Natural killer cell (primary cell): ENCODE measurements at regions not wholly inside any gene's neighbourhood (a gene's known extent, or its start where the extent isn't known, plus 50 kb on each side); places are given as distances from the start of the nearest gene placed in this dataset.
A peak's percentile ranks its signal among the peaks of the same experiment; 100 is the strongest.

Source experiments
- ATAC-seq, 3 donors: fragments of 150-1000 bp in 2 of 3; fragments of 200-7000 bp in 1 of 3; cut with Tn5 transposase; 1 replicate in 1 of 3; 2 replicates in 2 of 3; pipeline ENCODE4 v1.10.0; 2021; ENCODE audit warnings: mild to moderate bottlenecking in 2 of 3, moderate library complexity in 2 of 3
- DNase-seq, 2 donors: peaks; one replicate each; pipeline versions ENCODE4 v3.0.0 to v3.0.0-alpha.2; 2013 to 2021; ENCODE audit warnings: mixed read lengths in 1 of 2
- H3K27ac ChIP-seq: one replicate; pipeline ENCODE4 v1.5.1; 2013; ENCODE audit warnings: mild to moderate bottlenecking, low read length
- H3K27me3 ChIP-seq: one replicate; pipeline ENCODE4 v1.6.1; 2013; ENCODE audit warnings: low read length; ENCODE audit not compliant: control insufficient read depth, insufficient read depth
- H3K36me3 ChIP-seq: one replicate; pipeline ENCODE4 v1.6.1; 2013; ENCODE audit warnings: low read length; ENCODE audit not compliant: control insufficient read depth, insufficient read depth
- H3K4me1 ChIP-seq: one replicate; pipeline ENCODE4 v1.6.1; 2013; ENCODE audit warnings: low read length; ENCODE audit not compliant: control insufficient read depth, insufficient read depth
- H3K4me3 ChIP-seq: one replicate; pipeline ENCODE4 v1.5.1; 2013; ENCODE audit warnings: low read length
- H3K9me3 ChIP-seq: one replicate; pipeline ENCODE4 v1.6.1; 2013; ENCODE audit warnings: low read length; ENCODE audit not compliant: control insufficient read depth, insufficient read depth
- H3K27ac Mint-ChIP-seq, 2 donors: one replicate each; pipeline ENCODE4 v1.8.0; 2022; ENCODE audit warnings: mild to moderate bottlenecking in 2 of 2, mixed read lengths in 2 of 2, moderate library complexity in 1 of 2
- H3K27me3 Mint-ChIP-seq, 2 donors: one replicate each; pipeline ENCODE4 v1.8.0; 2022; ENCODE audit warnings: low read depth in 2 of 2, mixed read lengths in 2 of 2
- H3K36me3 Mint-ChIP-seq: one replicate; pipeline ENCODE4 v1.8.0; 2022; ENCODE audit warnings: mixed read lengths
- H3K4me1 Mint-ChIP-seq, 2 donors: one replicate each; pipeline ENCODE4 v1.8.0; 2022; ENCODE audit warnings: mixed read lengths in 2 of 2
- H3K4me3 Mint-ChIP-seq: one replicate; pipeline ENCODE4 v1.8.0; 2022; ENCODE audit warnings: mild to moderate bottlenecking, moderate library complexity, mixed read lengths
- H3K9me3 Mint-ChIP-seq, 2 donors: one replicate each; pipeline ENCODE4 v1.8.0; 2022; ENCODE audit warnings: mixed read lengths in 2 of 2
- CTCF ChIP-seq: fragments of 200-600 bp; IDR thresholded peaks from one replicate; pipeline ENCODE4 v1.8.0; 2022; ENCODE audit warnings: antibody characterized with exemption
- WGBS: methylation state at CpG from one replicate; pipeline ENCODE4 v1.1.7; 2013; ENCODE audit warnings: missing lambda C conversion rate; ENCODE audit not compliant: insufficient coverage; 5-methylcytosine and 5-hydroxymethylcytosine counted together
- intact Hi-C: fragments of 100-400 bp; cut with micrococcal nuclease; formaldehyde crosslinking; loops from one replicate; pipeline ENCODE4 v1.14.2; 2022

- intact Hi-C loops, result loop anchor here (5.0 to 10.0 kb wide), 5 partner anchors 92 to 1317 kb away; partner anchors contain the start of genes CARD16 and MSANTD4
Observed at GRCh38 chr11:104705490-104706190, 192.6 kb downstream of the CASP12 start.

GRCh38 chr11:104704888-104705287 lies 193.4 kb downstream of the CASP12 start:
- DNase-seq (no peak), ATAC-seq (no peak)
- Mint-ChIP-seq H3K36me3 (no peaks in the 10 kb centered on the region), H3K4me3 (peak overlapping the region; percentile 86), H3K27ac (peak overlapping the region; percentile 96), H3K27me3 (no peaks in the 10 kb centered on the region), H3K4me1 (peaks cover 50 to 52% of the 10 kb centered on the region in 2 donors), H3K9me3 (no peaks in the 10 kb centered on the region)
- no peak for TF ChIP-seq CTCF
- Histone ChIP-seq H3K36me3 (no peaks in the 10 kb centered on the region), H3K4me3 (no peak overlapping the region), H3K27ac (peak overlapping the region; percentile 95), H3K27me3 (no peaks in the 10 kb centered on the region), H3K9me3 (no peaks in the 10 kb centered on the region), H3K4me1 (peaks cover 18% of the 10 kb centered on the region)
- intact Hi-C loops, result loop anchor here (5.0 to 10.0 kb wide), 5 partner anchors 92 to 1317 kb away; partner anchors contain the start of genes CARD16 and MSANTD4
- 48% methylated on average over 1 of the region's 1 CpG for WGBS

More at GRCh38 chr11:104705490-104706190, 192.6 kb downstream of the CASP12 start:
- ATAC-seq (peak; percentile 93 to 98 (median 97)), DNase-seq (peak; percentile 47 to 89)
- no peaks in the 10 kb centered on the region for H3K27me3 Mint-ChIP-seq
- no peaks in the 10 kb centered on the region for H3K27me3 ChIP-seq
- no peak for TF ChIP-seq CTCF
- H3K9me3 Mint-ChIP-seq, result no peaks in the 10 kb centered on the region
- H3K36me3 ChIP-seq, result no peaks in the 10 kb centered on the region
- H3K9me3 ChIP-seq, result no peaks in the 10 kb centered on the region
- H3K4me3 Mint-ChIP-seq, result peak overlapping the region; percentile 86
- H3K36me3 Mint-ChIP-seq, result no peaks in the 10 kb centered on the region
- H3K4me1 Mint-ChIP-seq, result peaks cover 54 to 55% of the 10 kb centered on the region in 2 donors
- WGBS, result under 1% methylated on average over 4 of the region's 4 CpGs
- peaks cover 18% of the 10 kb centered on the region for H3K4me1 ChIP-seq
- H3K27ac ChIP-seq, result peak overlapping the region; percentile 95
- H3K4me3 ChIP-seq, result peak overlapping the region; percentile 37
- peak overlapping the region; percentile 96 for H3K27ac Mint-ChIP-seq

- H3K27me3 ChIP-seq, result no peaks in the 10 kb centered on the region
- Mint-ChIP-seq H3K9me3 (no peaks in the 10 kb centered on the region), H3K27me3 (no peaks in the 10 kb centered on the region), H3K4me3 (peak overlapping the region; percentile 86), H3K4me1 (peaks cover 44 to 46% of the 10 kb centered on the region in 2 donors), H3K36me3 (no peaks in the 10 kb centered on the region), H3K27ac (peak overlapping the region; percentile 96)
- no peak overlapping the region for H3K4me3 ChIP-seq
- no peak for ATAC-seq
- intact Hi-C loops, result loop anchor here (10.0 kb wide), 2 partner anchors 171 to 341 kb away; partner anchors contain the start of gene CARD16
- 97% methylated on average over 1 of the region's 2 CpGs for WGBS
- no peaks in the 10 kb centered on the region for H3K9me3 ChIP-seq
- peak overlapping the region; percentile 95 for H3K27ac ChIP-seq
- peak in 1 of 2 donors; percentile 12 for DNase-seq
- no peaks in the 10 kb centered on the region for H3K36me3 ChIP-seq
- peaks cover 18% of the 10 kb centered on the region for H3K4me1 ChIP-seq
- no peak for TF ChIP-seq CTCF
Observed at GRCh38 chr11:104704146-104704830, 194.0 kb downstream of the CASP12 start.
